Brain microvascular endothelial cell (primary cell): ENCODE measurements at regions not wholly inside any gene's neighbourhood (a gene's known extent, or its start where the extent isn't known, plus 50 kb on each side); places are given as distances from the start of the nearest gene placed in this dataset.

Source experiments
- DNase-seq: peaks from one replicate; pipeline ENCODE4 v3.0.0-alpha.2; 2020
- H3K27ac ChIP-seq: fragments of 250-450 bp; sonication (Bioruptor Pico); 2 replicates; pipeline ENCODE4 v1.5.1; 2020; ENCODE audit warnings: mild to moderate bottlenecking, moderate library complexity
- H3K27me3 ChIP-seq: fragments of 250-450 bp; sonication (Bioruptor Pico); replicated peaks from 2 replicates; pipeline ENCODE4 v1.5.1; 2020; ENCODE audit warnings: mild to moderate bottlenecking
- H3K36me3 ChIP-seq: fragments of 250-450 bp; sonication (Bioruptor Pico); replicated peaks from 2 replicates; pipeline ENCODE4 v1.5.1; 2020; ENCODE audit warnings: mild to moderate bottlenecking
- H3K4me3 ChIP-seq: 2 replicates; pipeline ENCODE4 v1.5.1; 2011; ENCODE audit warnings: low read depth, mild to moderate bottlenecking, control low read depth, low read length, moderate library complexity
- in situ Hi-C: cut with HindIII; loops from 2 replicates; pipeline ENCODE4 v1.10.0; 2017; ENCODE audit warnings: low sequenced_read_pairs, low pct_ligation_motif_present
- TF ChIP-seq, protein P1 (sequence below): IDR thresholded peaks from 2 replicates; pipeline ENCODE4 v1.5.1; 2011; ENCODE audit warnings: low read depth, mild to moderate bottlenecking, moderate library complexity, low read length, control low read depth, inconsistent platforms; ENCODE audit errors: missing control alignments

DNA sequence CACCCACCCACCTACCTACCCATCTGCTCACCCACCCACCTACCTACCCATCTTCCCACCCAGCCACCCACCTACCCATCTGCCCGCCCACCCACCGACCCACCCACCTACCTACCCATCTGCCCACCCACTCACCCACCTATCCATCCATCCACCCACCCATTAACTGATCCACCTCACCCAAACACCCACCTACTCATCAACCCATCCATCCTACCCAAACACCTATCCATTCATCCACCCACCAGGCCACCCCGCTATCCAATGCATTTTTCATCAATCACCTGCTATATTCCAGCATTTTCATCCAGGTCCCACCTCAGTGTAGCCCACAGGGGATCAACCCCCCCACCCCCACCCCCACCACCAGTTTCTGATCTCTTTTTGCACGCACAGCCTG is 121.8 kb downstream of the GLI2 start:
- H3K36me3 ChIP-seq, result no peaks in the 10 kb centered on the region
- in situ Hi-C loops, result no loop called here
- H3K27ac ChIP-seq, result no peak overlapping the region
- no peak for DNase-seq
- no peaks in the 10 kb centered on the region for H3K27me3 ChIP-seq
- TF ChIP-seq, protein P1, sequence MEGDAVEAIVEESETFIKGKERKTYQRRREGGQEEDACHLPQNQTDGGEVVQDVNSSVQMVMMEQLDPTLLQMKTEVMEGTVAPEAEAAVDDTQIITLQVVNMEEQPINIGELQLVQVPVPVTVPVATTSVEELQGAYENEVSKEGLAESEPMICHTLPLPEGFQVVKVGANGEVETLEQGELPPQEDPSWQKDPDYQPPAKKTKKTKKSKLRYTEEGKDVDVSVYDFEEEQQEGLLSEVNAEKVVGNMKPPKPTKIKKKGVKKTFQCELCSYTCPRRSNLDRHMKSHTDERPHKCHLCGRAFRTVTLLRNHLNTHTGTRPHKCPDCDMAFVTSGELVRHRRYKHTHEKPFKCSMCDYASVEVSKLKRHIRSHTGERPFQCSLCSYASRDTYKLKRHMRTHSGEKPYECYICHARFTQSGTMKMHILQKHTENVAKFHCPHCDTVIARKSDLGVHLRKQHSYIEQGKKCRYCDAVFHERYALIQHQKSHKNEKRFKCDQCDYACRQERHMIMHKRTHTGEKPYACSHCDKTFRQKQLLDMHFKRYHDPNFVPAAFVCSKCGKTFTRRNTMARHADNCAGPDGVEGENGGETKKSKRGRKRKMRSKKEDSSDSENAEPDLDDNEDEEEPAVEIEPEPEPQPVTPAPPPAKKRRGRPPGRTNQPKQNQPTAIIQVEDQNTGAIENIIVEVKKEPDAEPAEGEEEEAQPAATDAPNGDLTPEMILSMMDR, result no peak
- no peak overlapping the region for H3K4me3 ChIP-seq

DNA sequence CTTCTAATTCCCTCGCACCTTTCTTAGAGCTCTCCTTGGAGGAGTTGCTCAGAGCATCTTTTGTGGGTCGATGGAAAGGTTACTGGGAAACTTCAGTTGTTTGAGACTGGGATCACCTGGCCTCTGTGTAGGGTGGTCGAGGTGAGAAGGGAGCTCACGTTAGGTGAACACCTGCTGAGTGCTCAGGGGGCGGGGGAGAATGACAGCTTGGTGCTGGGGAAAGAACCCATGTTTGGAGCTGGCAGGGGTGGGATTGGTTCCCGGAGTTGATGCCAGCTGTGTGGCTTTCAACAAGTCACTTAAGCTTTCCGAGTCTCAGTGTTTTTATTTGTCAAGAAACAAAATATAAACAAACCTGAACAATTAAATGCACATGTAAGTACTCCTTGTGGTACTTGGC is 122.3 kb downstream of the GLI2 start:
- Histone ChIP-seq H3K27ac (no peak overlapping the region), H3K36me3 (no peaks in the 10 kb centered on the region), H3K27me3 (no peaks in the 10 kb centered on the region), H3K4me3 (no peak overlapping the region)
- in situ Hi-C loops, result no loop called here
- no peak for DNase-seq
- TF ChIP-seq, protein P1, result no peak

DNA sequence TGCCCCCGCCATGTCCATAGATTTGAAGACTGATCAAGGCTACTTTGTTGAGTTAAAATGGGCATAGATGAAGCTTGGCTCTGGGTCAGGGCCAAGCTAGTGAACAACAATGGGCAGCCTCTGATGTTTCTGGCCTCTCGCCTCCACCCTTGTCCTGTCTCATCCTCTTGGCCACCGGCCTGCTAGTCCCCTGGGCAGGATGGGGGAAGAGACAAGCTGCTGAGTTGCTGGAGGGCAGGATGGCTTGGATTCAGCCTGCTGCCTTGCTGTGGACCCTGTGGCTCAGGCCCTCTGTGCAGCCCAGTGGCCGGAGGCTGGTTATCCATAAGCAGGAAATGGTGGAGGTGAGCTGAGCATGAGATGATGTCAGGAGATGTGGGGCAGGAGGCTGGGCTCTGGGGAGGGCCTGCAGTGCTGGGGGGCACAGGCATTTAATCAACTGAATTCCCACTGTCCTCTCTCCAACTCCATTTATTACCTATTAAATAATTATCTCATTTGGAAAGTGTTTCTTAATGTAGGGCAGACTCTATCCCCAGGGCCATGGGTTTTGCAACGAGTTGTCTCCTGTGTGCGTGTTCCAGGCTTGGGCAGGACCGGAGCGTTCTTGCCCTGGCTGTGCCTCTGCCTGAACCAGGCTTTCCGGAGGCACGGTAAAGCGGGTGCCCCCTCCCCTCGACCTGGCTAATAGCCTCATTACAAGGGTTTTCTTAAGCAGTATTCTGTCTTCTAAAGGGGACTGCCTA is 122.9 kb downstream of the GLI2 start:
- in situ Hi-C loops, result no loop called here

DNA sequence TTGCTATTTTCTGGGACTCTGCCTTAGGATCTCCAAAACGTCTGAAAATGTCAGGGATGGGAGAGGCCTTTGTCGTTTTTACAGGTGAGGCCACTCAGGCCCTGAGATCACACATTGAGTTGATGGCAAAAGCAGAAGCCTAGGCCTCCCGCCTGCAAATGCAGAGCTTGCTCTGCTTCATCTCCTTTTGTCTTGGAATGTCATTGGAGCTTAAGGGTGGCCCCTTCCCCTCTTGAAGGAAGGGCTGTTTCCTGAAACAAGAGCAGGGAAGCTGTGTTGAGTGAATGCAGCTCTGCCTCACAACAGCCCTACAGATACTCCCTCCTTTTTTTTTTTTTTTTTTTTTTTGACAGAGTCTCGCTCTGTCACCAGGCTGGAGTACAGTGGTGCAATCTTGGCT is 123.5 kb downstream of the GLI2 start:
- Histone ChIP-seq H3K27ac (no peak overlapping the region), H3K27me3 (no peaks in the 10 kb centered on the region), H3K4me3 (no peak overlapping the region), H3K36me3 (no peaks in the 10 kb centered on the region)
- DNase-seq, result no peak
- in situ Hi-C loops, result no loop called here
- TF ChIP-seq, protein P1, result no peak

More for the DNA sequence above, 122.9 kb downstream of the GLI2 start:
- TF ChIP-seq, protein P1, result no peak
- Histone ChIP-seq H3K27ac (no peak overlapping the region), H3K36me3 (no peaks in the 10 kb centered on the region), H3K27me3 (no peaks in the 10 kb centered on the region), H3K4me3 (no peak overlapping the region)
- DNase-seq, result no peak

DNA sequence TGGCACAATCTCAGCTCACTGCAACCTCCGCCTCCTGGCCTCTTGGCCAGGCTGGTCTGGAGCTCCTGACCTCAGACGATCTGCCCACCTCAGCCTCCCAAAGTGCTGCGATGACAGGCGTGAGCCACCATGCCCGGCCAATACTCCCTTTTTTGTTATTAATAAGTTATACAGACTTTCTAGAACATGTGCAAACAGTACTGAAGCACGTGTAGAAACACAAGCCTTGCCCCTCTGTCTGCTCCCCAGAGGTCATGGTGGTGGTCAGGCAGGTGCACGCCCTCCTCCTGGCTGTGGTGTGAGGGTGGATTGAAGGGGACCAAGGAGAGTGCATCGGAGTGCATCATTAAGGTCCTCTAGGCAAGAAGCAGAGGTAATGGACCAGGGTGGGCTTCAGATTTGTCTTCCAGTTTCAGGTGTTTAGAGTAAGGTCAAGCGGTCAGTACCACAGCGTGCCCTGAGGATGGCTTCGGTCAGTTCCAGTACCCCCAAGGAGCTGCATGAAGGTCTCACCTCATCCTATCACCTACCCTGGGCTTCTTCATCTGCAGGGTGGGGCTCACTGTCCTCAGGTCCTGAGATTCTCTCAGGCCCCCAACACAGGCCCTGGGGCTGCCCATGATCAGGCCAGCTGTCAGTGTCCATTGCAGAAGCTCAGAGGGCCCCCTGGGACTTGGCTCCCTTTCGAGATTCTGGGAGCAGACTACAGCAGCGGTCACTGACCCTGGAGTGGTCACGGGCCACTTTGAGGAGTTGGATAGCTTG is 124.3 kb downstream of the GLI2 start:
- in situ Hi-C loops, result no loop called here
- Histone ChIP-seq H3K4me3 (no peak overlapping the region), H3K27ac (no peak overlapping the region), H3K27me3 (no peaks in the 10 kb centered on the region), H3K36me3 (no peaks in the 10 kb centered on the region)
- TF ChIP-seq, protein P1, result no peak
- no peak for DNase-seq
